A673 (cell line): ENCODE measurements at regions not wholly inside any gene's neighbourhood (a gene's known extent, or its start where the extent isn't known, plus 50 kb on each side); places are given as distances from the start of the nearest gene placed in this dataset.

ENCODE experiments used
- BruUV-seq: library from RNA; stranded (reverse); fragments of 400-500 nt; replicated peaks from 2 replicates; lab custom pipeline; 2021; lab: Mats Ljungman, UMichigan
- CTCF ChIA-PET: fragments of 300-600 bp; sonication (Branson Sonifier 250); formaldehyde crosslinking; loops from one replicate; lab custom pipeline; 2022; ENCODE audit warnings: antibody characterized with exemption; lab: Charles Lee
- POLR2A ChIA-PET: fragments of 300-600 bp; sonication (Branson Sonifier 250); formaldehyde crosslinking; loops from one replicate; lab custom pipeline; 2022; ENCODE audit warnings: antibody characterized with exemption; ENCODE audit not compliant: low non-redundant PET; lab: Charles Lee
- DNase-seq: peaks from one replicate; pipeline ENCODE4 v3.0.0-alpha.2; 2015; ENCODE audit warnings: low spot score
- H3K27ac ChIP-seq: fragments of 200-600 bp; sonication (generic); 2 replicates; pipeline ENCODE4 v1.5.1; 2016; ENCODE audit warnings: mixed run types, low read depth, mild to moderate bottlenecking, mixed read lengths, antibody characterized with exemption, low read length; ENCODE audit not compliant: poor library complexity, severe bottlenecking
- H3K27me3 ChIP-seq: fragments of 200-600 bp; sonication (generic); replicated peaks from 2 replicates; pipeline ENCODE4 v1.6.1; 2017; ENCODE audit warnings: mixed run types, low read depth, mild to moderate bottlenecking, mixed read lengths, antibody characterized with exemption, low read length; ENCODE audit not compliant: insufficient read depth, poor library complexity
- H3K36me3 ChIP-seq: fragments of 200-600 bp; sonication (generic); 2 replicates; pipeline ENCODE4 v1.6.1; 2016; ENCODE audit warnings: mixed run types, mild to moderate bottlenecking, mixed read lengths, antibody characterized with exemption, low read length; ENCODE audit not compliant: insufficient read depth, poor library complexity, severe bottlenecking
- H3K4me1 ChIP-seq: fragments of 200-600 bp; sonication (generic); 2 replicates; pipeline ENCODE4 v1.6.1; 2017; ENCODE audit warnings: mixed run types, mild to moderate bottlenecking, mixed read lengths, antibody characterized with exemption, low read length; ENCODE audit not compliant: insufficient read depth, poor library complexity, severe bottlenecking
- H3K4me3 ChIP-seq: fragments of 200-600 bp; sonication (generic); 2 replicates; pipeline ENCODE4 v1.5.1; 2016; ENCODE audit warnings: low read depth, mixed run types, mild to moderate bottlenecking, mixed read lengths, low read length; ENCODE audit not compliant: poor library complexity, severe bottlenecking
- H3K9me3 ChIP-seq: fragments of 200-600 bp; sonication (generic); 2 replicates; pipeline ENCODE4 v1.6.1; 2016; ENCODE audit warnings: mixed run types, low read depth, mild to moderate bottlenecking, mixed read lengths, antibody characterized with exemption, low read length; ENCODE audit not compliant: poor library complexity, severe bottlenecking
- EZH2 ChIP-seq: fragments of 200-600 bp; sonication (generic); IDR thresholded peaks from 2 replicates; pipeline ENCODE4 v1.6.1; 2017; ENCODE audit warnings: borderline replicate concordance, low read depth, mild to moderate bottlenecking, mixed read lengths, antibody characterized with exemption, low read length; ENCODE audit not compliant: poor library complexity, severe bottlenecking
- intact Hi-C: fragments of 100-400 bp; cut with micrococcal nuclease; formaldehyde crosslinking; loops from one replicate; pipeline ENCODE4 v1.10.0; 2022; ENCODE audit not compliant: unreplicated experiment
- TF ChIP-seq, protein P1 (sequence below): fragments of 300-800, 200-600 bp; sonication (generic); conservative IDR thresholded peaks from 2 replicates; pipeline ENCODE4 v1.5.1; 2017; ENCODE audit warnings: low read depth, mild to moderate bottlenecking, antibody characterized with exemption, low read length, moderate library complexity, mixed read lengths

- H3K27me3 ChIP-seq = peaks cover 6% of the 10 kb centered on the region
- no peak for DNase-seq
- no TSS peak for BruUV-seq
- H3K36me3 ChIP-seq = no peaks in the 10 kb centered on the region
- TF ChIP-seq, protein P1, sequence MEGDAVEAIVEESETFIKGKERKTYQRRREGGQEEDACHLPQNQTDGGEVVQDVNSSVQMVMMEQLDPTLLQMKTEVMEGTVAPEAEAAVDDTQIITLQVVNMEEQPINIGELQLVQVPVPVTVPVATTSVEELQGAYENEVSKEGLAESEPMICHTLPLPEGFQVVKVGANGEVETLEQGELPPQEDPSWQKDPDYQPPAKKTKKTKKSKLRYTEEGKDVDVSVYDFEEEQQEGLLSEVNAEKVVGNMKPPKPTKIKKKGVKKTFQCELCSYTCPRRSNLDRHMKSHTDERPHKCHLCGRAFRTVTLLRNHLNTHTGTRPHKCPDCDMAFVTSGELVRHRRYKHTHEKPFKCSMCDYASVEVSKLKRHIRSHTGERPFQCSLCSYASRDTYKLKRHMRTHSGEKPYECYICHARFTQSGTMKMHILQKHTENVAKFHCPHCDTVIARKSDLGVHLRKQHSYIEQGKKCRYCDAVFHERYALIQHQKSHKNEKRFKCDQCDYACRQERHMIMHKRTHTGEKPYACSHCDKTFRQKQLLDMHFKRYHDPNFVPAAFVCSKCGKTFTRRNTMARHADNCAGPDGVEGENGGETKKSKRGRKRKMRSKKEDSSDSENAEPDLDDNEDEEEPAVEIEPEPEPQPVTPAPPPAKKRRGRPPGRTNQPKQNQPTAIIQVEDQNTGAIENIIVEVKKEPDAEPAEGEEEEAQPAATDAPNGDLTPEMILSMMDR = no peak
- TF ChIP-seq EZH2 = no peak
- ChIA-PET CTCF (no interaction called here), POLR2A (no interaction called here)
- no peaks in the 10 kb centered on the region for H3K4me1 ChIP-seq
- no peak overlapping the region for H3K27ac ChIP-seq
- H3K9me3 ChIP-seq = peaks cover 5% of the 10 kb centered on the region
- no peak overlapping the region for H3K4me3 ChIP-seq
- intact Hi-C loops = no loop called here
These were observed 87.9 kb upstream of the NT5C1B start for GRCh38 chr2:18677280-18677679.

DNA sequence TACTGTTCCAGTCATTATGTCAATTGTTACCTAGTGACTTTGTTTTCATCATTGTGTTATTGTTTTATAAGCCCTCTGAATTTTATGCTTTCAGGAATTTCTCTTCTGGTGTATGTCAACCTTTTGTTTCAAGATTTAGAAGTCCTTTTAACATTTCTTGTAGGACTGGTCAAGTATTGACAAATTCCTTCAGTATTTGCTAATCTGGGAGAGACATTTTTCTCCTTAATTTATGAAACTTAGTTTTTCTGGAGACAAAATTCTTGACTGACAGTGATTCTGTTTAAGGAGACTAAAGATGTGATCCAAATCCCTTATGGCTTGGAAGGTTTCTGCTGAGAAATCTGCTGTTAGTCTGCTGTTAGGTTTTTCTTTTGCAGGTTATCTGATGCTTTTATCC, 84.9 kb upstream of the NT5C1B start:
- H3K27ac ChIP-seq = no peak overlapping the region
- H3K9me3 ChIP-seq = peaks cover 5% of the 10 kb centered on the region
- BruUV-seq = no TSS peak
- no peak for DNase-seq
- no peaks in the 10 kb centered on the region for H3K4me1 ChIP-seq
- H3K36me3 ChIP-seq = no peaks in the 10 kb centered on the region
- no peak for TF ChIP-seq EZH2
- TF ChIP-seq, protein P1 = no peak
- ChIA-PET CTCF (no interaction called here), POLR2A (no interaction called here)
- intact Hi-C loops = no loop called here
- H3K27me3 ChIP-seq = no peaks in the 10 kb centered on the region
- H3K4me3 ChIP-seq = no peak overlapping the region

DNA sequence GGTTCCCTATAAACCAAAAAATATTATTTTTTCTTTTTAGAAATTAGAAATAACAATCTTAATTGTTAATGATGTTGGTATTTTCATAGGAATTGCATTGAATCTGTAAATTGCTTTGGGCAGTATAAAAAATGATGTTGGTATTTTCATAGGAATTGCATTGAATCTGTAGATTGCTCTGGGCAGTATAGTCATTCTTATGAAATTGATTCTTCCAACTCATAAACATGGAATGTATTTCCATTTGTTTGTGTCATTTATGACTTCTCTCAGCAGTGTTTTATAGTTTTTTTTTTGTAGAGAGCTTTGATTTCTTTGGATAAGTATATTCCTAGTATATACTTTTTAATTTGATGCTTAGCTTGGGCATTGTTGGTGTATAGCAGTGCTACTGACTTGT, 82.0 kb upstream of the NT5C1B start:
- peaks cover 5% of the 10 kb centered on the region for H3K9me3 ChIP-seq
- H3K4me1 ChIP-seq = no peaks in the 10 kb centered on the region
- no TSS peak for BruUV-seq
- no peak overlapping the region for H3K4me3 ChIP-seq
- CTCF ChIA-PET = no interaction called here
- intact Hi-C loops = no loop called here
- no peak overlapping the region for H3K27ac ChIP-seq
- no peak for TF ChIP-seq EZH2
- TF ChIP-seq, protein P1 = no peak
- POLR2A ChIA-PET = no interaction called here
- no peak for DNase-seq
- no peaks in the 10 kb centered on the region for H3K27me3 ChIP-seq
- H3K36me3 ChIP-seq = no peaks in the 10 kb centered on the region
